ENCODE measurements at regions not wholly inside any gene's neighbourhood (a gene's known extent, or its start where the extent isn't known, plus 50 kb on each side); places are given as distances from the start of the nearest gene placed in this dataset.

DNA sequence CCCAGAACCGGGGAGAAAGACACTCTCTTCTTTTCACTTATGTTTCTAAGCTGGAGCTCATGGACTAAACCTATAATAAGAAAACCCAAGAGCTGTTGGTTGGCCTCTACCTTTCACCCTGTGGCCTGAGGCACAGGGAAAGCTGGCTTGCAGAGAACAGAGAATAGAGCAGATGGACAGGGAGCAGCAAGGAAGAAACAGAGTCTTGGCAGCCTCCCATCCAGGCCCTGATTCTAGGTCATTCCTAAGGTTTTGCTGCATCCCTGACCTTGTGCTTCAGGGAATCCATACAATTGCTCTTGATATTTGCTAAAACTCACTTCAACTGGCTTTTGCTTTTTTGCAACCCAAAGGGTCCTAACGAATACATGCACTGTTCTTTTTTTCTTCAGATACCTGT is 87.8 kb downstream of the SMIM20 start:
- no peak for TF ChIP-seq RAD21 (conservative IDR thresholded peaks at IDR 0.05 in 1 of 2, IDR thresholded peaks at IDR 0.05 in 1 of 2)
- TF ChIP-seq ESRRA (IDR thresholded peaks at IDR 0.05; ENCODE audit: borderline replicate concordance, low read length), result no peak
- TF ChIP-seq SMC3 (IDR thresholded peaks at IDR 0.05), result no peak
- no peak for TF ChIP-seq EP300 (IDR thresholded peaks at IDR 0.05)
- TF ChIP-seq CTCF (IDR thresholded peaks at IDR 0.05), result no peak
- no peak for TF ChIP-seq POLR2A (IDR thresholded peaks at IDR 0.05; ENCODE audit: low read length)
- no peak for TF ChIP-seq KDM1A (IDR thresholded peaks at IDR 0.05; ENCODE audit: low read depth)
- no peak for TF ChIP-seq MAZ (IDR thresholded peaks at IDR 0.05; ENCODE audit: borderline replicate concordance, low read depth, low read length)
- no peak for TF ChIP-seq GATA3 (IDR thresholded peaks at IDR 0.05; ENCODE audit: borderline replicate concordance)
- TF ChIP-seq RNF2 (IDR thresholded peaks at IDR 0.05; ENCODE audit: borderline replicate concordance, low read depth), result no peak
- no peak for TF ChIP-seq ZSCAN20 (CRISPR knock-in tag; IDR thresholded peaks at IDR 0.05)
